Daoy (cell line): ENCODE measurements at regions not wholly inside any gene's neighbourhood (a gene's known extent, or its start where the extent isn't known, plus 50 kb on each side); places are given as distances from the start of the nearest gene placed in this dataset.

Experiments used
- DNase-seq: peaks from one replicate; pipeline ENCODE4 v3.0.0-alpha.2; 2015; ENCODE audit warnings: low read depth

DNA sequence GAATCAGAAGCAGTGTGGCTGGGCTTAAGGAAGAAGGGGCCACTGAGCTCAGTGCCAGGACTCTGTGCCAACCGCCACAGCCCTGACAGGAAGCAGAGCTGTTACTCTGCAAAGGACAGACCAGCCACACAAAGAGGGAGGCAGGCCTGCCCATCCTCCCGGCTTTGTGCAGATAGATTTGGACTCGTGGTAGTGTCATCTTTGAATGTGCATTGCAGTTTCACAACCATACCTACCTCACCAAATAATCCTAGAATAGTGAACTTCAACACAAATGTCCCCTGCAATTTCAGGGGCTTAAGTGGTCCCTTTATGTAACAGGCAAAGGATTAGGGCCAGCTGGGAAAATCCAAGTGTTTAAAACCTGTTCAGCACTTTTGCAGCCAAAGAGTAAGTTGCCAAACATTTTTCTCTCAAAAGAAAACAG, 55.1 kb upstream of the CLDN10 start:
- DNase-seq = no peak

DNA sequence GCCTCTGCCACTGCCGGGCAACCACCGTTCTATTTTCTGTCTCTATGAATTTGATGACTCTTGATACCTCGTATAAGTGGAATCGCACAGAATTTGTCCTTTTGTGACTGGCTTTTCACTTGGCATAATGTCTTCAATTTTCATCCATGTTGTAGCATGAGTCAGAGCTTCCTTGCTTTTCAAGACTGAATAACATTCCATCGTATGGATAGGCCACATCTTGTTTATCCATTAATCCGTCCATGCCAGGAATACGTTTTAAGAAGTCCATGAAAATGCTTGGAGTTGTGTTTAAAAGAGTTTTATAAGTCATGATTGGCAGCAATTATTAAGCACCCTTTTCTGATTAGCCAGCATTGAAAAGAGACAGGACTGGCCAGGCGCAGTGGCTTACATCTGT, 53.6 kb upstream of the CLDN10 start:
- DNase-seq = no peak

DNA sequence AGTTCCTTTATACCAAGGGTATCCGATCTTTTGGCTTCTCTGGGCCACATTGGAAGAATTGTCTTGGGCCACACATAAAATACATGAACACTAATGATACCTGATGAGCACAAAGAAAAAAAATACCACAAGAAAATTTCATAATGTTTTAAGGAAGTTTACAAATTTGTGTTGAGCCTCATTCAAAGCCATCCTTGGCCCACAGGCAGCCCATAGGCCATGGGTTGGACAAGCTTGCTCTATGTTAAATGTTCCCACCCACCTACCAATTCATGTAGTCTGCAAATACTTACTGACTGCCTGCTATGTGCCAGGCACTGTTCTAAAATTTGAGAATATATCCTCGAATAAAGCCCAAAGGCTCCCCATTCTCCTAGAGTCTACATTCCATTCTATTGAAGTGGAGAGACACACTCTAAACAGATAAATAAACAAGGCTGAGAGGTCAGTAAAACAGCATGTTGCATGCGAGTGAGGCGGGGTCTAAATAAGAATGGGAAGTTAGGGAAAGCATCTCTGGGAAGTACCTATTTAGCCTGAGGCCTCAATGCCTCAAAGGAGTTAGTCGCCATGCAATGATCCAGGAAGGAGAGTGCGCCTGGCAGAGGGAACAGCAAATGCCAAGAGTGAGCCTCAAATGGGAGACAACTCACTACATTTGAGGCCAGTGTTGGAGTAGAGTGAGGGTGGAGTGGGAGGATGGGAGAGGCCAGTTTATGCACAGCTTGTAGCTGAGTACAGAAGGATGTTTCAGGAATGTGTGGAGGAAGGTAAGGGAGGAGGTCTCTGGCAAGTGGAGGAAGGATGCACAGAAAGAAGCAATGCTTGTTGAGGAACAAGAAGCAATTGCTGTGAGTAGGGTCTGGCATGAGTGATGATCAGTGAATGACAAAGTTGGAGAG, 52.5 kb upstream of the CLDN10 start:
- DNase-seq = no peak

DNA sequence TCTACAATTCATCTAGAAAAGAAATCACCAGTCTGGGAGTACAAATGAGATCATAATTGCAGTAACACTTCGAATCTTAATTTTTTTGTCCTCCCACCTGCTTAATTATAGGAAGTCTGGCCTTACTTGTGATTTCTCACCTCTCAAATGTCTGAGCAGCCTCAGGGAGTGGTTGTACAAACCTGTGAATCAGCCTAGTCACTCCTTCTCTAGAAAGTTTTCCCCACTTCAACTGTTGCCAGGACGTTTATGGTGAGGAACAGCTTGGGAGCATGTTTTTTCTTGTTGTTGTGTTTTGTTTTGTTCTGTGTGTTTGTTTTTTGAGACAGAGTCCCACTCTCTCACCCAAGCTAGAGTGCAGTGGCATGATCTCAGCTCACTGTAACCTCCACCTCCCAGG, 50.3 kb upstream of the CLDN10 start:
- DNase-seq = no peak
